ENCODE measurements at regions not wholly inside any gene's neighbourhood (a gene's known extent, or its start where the extent isn't known, plus 50 kb on each side); places are given as distances from the start of the nearest gene placed in this dataset.

- TF ChIP-seq, protein P1, sequence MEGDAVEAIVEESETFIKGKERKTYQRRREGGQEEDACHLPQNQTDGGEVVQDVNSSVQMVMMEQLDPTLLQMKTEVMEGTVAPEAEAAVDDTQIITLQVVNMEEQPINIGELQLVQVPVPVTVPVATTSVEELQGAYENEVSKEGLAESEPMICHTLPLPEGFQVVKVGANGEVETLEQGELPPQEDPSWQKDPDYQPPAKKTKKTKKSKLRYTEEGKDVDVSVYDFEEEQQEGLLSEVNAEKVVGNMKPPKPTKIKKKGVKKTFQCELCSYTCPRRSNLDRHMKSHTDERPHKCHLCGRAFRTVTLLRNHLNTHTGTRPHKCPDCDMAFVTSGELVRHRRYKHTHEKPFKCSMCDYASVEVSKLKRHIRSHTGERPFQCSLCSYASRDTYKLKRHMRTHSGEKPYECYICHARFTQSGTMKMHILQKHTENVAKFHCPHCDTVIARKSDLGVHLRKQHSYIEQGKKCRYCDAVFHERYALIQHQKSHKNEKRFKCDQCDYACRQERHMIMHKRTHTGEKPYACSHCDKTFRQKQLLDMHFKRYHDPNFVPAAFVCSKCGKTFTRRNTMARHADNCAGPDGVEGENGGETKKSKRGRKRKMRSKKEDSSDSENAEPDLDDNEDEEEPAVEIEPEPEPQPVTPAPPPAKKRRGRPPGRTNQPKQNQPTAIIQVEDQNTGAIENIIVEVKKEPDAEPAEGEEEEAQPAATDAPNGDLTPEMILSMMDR (IDR thresholded peaks at IDR 0.05): no peak
- TF ChIP-seq FOXP1 (CRISPR knock-in tag; IDR thresholded peaks at IDR 0.05; ENCODE audit: borderline replicate concordance): no peak
- no peak for TF ChIP-seq IRF2 (CRISPR knock-in tag; IDR thresholded peaks at IDR 0.05; ENCODE audit: borderline replicate concordance, low read depth)
- TF ChIP-seq EMX1 (CRISPR knock-in tag; IDR thresholded peaks at IDR 0.05): no peak
- no peak for TF ChIP-seq ZNF138 (CRISPR knock-in tag; conservative IDR thresholded peaks at IDR 0.05)
- no peak for TF ChIP-seq NR2C2 (CRISPR knock-in tag; IDR thresholded peaks at IDR 0.05)
- TF ChIP-seq NR1H2 (CRISPR knock-in tag; IDR thresholded peaks at IDR 0.05): no peak
- no peak for TF ChIP-seq ZNF416 (CRISPR knock-in tag; IDR thresholded peaks at IDR 0.05)
- TF ChIP-seq ESRRA (CRISPR knock-in tag; IDR thresholded peaks at IDR 0.05; ENCODE audit: borderline replicate concordance): no peak
Observed at GRCh38 chr5:92102313-92102712, 719.2 kb upstream of the ARRDC3 start.
